ENCODE measurements at regions not wholly inside any gene's neighbourhood (a gene's known extent, or its start where the extent isn't known, plus 50 kb on each side); places are given as distances from the start of the nearest gene placed in this dataset.
"Not testable (repeated sequence)": the region's sequence is repeated elsewhere in the genome, so short reads cannot be mapped to it uniquely, and the experiment has no call there.

DNA sequence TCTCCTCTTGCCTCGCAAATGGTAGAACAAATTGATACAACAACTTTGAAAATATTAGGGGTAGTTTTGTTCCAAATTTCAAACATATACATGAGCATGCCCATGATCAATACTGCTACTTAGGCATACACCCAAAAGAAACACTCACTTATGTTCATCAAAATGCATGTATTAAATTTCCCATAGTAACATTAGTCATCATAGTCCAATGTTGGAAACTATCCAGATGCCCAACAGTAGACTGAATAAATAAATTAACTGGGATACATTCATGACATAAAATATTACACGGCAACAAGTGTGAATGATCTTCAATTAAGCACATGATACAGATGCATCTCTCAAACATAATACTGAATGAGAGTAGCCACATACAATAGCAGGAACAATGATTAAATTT is 391.6 kb downstream of the CDH11 start:
- no peak for DNase-seq (ENCODE audit: low read depth)

GRCh38 chr16:64724339-64724738 is 397.5 kb downstream of the CDH11 start:
- DNase-seq (ENCODE audit: low read depth), result no peak

- DNase-seq (ENCODE audit: low read depth), result no peak
Measured at GRCh38 chr16:64718486-64718885, 403.4 kb downstream of the CDH11 start.

- no peak for DNase-seq (ENCODE audit: low read depth)
Measured at GRCh38 chr16:64717871-64718270, 404.0 kb downstream of the CDH11 start.

GRCh38 chr16:64715624-64716023 is 406.2 kb downstream of the CDH11 start:
- DNase-seq (ENCODE audit: low read depth), result no peak

- DNase-seq (ENCODE audit: low read depth), result no peak
Measured at GRCh38 chr16:64712026-64712425, 409.8 kb downstream of the CDH11 start.

- DNase-seq (ENCODE audit: low read depth), result no peak
Measured at GRCh38 chr16:64711596-64711995, 410.3 kb downstream of the CDH11 start.

DNA sequence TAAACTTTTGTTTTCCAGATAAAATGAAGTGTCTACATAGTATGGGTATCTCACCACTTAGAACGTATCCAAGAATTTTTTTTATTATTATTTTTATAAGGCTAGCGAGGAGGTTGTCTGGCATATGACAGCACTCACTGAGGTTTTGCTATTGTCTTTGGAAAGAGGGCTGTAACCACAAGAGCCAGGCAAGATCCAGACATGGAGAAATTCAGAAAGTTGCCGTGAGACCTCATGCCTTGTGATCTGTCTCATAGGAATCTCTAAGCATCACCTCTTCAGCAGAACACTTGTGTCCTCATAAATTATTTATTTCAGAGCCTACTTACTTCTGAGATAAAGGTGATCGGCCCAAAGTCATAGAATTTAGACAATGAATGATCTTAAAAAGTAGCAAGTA is 410.8 kb downstream of the CDH11 start:
- DNase-seq (ENCODE audit: low read depth), result no peak

DNA sequence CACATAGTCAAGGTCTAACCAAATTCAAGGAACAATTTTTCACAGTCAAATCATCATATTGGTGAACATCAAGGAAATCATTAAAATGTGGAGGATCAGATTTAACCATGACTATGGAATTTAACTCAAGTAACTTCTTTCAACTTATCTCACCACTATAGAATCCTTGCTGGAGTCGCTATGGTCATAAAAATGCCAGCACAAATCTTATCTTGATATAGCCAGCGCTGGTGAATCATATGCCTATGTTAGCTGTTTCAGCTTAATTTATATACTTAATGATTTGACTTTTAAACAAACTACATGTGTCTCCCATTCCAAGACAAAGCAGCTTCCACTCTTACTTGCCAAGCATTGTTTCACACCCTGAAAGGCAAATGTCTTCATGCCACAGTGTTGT is 416.4 kb downstream of the CDH11 start:
- DNase-seq (ENCODE audit: low read depth), result no peak

DNA sequence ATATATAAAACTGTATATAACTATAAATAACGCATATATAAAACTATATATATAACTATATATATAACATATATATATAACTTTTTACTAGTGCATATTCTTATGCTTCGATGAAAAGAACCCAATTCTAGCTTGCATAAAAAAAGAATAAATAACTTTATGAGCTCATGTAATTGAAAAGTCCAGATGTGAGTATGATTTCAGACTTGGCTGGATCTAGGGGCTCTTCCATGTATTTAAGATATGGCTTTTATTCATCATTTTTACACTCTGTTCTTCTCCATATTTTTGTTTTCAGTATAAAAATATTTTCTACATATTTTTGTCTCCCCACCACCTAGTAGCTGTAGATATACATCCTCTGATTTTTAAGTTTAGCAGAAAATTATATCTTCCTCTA is 417.5 kb downstream of the CDH11 start:
- no peak for DNase-seq (ENCODE audit: low read depth)

DNA sequence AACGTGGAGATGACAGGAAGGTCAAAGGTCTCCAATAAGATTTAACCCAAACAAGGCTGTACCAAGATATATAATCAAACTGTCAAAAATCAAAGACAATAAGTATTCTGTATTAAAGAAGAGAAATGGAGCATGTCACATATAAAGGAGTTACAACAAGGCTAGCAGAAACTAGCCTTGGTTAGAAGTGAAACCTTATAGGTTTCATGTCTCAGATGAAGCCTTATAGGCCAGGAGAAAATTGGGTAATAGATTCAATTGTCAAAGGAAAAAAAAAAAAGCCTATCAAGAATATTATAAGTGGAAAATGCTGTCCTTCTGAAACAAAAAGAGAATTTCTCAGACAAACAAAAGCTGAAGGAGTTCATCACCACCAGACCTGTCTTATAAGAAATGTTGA is 419.4 kb downstream of the CDH11 start:
- no peak for DNase-seq (ENCODE audit: low read depth)

- DNase-seq (ENCODE audit: low read depth), result no peak
Measured at GRCh38 chr16:64700628-64701027, 421.2 kb downstream of the CDH11 start.

- DNase-seq (ENCODE audit: low read depth), result no peak
Measured at GRCh38 chr16:64696866-64697265, 425.0 kb downstream of the CDH11 start.

DNA sequence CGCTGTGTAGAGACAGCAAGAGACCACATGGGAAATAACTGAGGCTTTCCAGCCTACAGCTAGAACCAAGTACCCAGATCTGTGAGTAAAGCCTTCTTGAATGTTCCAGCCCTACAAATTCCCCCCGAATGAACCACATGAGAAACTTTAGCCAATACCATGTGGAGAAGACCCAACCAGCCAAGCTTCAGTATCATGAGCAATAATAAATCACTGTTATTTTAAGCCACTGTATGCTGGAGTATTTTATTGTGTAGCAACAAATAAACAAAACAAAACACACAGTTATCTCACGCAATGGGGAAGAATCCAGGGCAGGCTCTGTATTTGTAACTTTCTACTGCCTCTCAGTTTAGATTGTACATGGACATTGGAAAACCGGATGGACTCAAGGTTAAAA is 426.2 kb downstream of the CDH11 start:
- no peak for DNase-seq (ENCODE audit: low read depth)

- DNase-seq (ENCODE audit: low read depth), result no peak
Measured at GRCh38 chr16:64693946-64694345, 427.9 kb downstream of the CDH11 start.

GRCh38 chr16:64687786-64688185 is 434.1 kb downstream of the CDH11 start:
- DNase-seq (ENCODE audit: low read depth), result peak; percentile 2

- no peak for DNase-seq (ENCODE audit: low read depth)
Measured at GRCh38 chr16:64687123-64687522, 434.7 kb downstream of the CDH11 start.

DNA sequence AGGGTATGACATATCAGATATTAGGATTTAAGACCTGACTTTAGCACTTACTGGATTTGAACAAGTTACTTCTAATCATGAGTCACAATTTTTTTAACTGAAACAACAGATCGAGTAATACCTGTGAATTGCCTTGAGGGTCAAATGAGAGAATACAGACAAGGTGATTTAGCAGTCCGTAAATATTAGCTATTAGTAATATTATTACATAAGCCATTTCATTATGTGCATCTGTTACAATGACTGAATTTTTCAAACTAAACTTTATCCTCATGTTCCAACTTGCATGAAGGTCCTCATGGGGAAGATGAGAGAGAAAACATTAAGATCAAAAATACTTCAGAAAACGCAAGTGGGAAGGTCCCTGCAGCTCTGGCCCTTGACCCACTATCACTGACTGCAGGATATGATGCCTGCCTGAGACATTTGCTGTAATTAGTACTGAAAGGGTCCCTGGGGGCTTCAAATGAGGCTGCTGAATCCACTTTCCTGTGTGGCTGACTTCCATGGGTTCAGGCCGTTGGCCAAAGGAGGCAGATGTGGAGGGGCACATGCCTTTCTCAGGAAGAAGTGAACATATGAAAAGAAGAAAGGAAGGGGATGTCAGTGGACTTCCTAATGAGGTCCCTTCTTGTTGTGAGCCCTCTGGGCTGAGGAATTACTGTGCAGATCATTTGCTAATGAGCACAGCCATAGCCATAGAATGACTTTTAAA is 441.7 kb downstream of the CDH11 start:
- no peak for DNase-seq (ENCODE audit: low read depth)

DNA sequence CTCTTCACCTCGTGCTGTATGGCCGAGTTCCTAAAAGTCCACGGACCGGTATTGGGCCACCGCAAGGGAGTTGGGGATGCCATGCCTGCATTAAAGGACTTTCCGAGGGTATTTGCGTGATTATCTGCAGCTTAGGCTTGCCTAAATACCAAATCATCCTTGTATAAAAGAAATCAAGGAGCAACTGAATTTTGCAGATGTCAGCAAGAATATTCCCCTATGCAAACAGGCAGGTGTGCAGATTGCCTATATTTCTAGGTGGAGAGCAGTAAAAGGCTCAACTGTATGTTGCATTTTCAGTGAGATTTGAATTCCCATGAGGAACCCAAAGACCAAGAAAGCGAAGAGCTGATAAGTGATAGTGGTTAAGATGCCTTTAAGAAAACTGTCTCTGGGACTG is 452.3 kb downstream of the CDH11 start:
- DNase-seq (ENCODE audit: low read depth), result no peak

- no peak for DNase-seq (ENCODE audit: low read depth)
Measured at GRCh38 chr16:64667334-64667877, 454.5 kb downstream of the CDH11 start.

DNA sequence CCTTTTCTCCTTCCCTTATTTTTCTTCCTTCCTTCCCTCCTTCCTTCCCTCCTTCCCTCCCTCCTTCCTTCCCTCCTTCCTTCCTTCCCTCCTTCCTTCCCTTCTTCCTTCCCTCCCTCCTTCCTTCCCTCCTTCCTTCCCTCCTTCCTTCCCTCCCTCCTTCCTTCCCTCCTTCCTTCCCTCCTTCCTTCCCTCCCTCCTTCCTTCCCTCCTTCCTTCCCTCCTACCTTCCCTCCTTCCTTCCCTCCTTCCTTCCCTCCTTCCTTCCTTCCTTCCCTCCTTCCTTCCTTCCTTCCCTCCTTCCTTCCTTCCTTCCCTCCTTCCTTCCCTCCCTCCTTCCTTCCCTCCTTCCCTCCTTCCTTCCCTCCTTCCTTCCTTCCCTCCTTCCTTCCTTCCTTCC is 459.6 kb downstream of the CDH11 start:
- DNase-seq (ENCODE audit: low read depth), result not testable (repeated sequence)

GRCh38 chr16:64659866-64660265 is 462.0 kb downstream of the CDH11 start:
- DNase-seq (ENCODE audit: low read depth), result no peak

DNA sequence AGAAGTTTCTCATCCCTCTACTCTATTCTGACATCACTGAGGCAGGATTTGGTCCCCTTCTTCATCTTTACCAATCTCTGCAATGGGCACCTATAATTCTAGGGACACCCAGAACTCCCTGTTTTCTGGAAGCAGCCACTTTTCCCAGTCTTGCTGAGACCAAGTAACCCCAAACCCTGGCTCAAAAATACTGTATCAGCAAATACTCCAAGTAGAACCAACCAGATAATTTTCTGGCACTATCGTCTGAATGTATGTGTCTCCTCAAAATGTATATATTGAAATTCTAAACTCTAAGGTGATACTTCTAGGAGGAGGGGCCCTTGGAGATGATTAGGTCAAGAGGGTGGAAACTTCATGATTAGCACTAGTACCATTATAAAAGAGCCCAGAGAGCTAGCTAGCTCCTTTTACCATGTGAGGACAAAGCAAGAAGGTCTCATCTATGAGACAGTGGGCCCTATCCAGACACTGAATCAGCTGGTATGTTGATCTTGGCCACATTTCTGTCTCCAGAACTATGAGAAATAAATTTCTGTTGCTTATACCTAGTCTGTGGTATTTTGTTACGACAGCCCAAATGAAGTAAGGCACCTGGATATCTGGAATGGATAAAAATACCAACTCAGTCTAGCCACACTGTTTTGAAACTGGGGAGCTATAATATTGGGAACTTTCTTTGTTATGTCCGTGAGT is 464.4 kb downstream of the CDH11 start:
- no peak for DNase-seq (ENCODE audit: low read depth)

Measured in RPMI7951 (cell line).